OCI-LY3 (cell line): ENCODE measurements at regions not wholly inside any gene's neighbourhood (a gene's known extent, or its start where the extent isn't known, plus 50 kb on each side); places are given as distances from the start of the nearest gene placed in this dataset.

ENCODE experiments used
- CTCF ChIP-seq: fragments of 200-600, 300-600 bp; sonication (generic); IDR thresholded peaks from 2 replicates; pipeline ENCODE4 v1.5.1; 2014; ENCODE audit warnings: antibody characterized with exemption, low read length, low read depth
- EZH2phosphoT487 ChIP-seq: fragments of 200-600 bp; shearing (Covaris generic); IDR thresholded peaks from 2 replicates; pipeline ENCODE4 v1.6.1; 2018; ENCODE audit warnings: antibody characterized with exemption, mixed run types, low read depth

DNA sequence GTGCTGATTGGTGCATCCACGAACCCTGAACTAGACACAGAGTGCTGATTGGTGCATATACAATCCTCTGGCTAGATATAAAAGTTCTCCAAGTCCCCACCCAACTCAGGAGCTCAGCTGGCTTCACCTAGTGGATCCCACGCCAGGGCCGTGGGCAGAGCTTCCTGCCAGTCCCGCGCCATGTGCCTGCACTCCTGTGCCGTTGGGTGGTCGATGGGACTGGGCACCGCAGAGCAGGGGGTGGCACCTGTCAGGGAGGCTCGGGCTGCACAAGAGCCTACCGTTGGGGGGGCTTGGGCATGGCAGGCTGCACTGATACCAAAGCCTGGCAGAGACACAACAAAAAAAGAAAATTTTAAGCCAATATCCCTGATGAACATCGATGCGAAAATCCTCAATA is 185.4 kb upstream of the ASCC3 start:
- TF ChIP-seq CTCF (no peak), EZH2phosphoT487 (no peak)
